ENCODE measurements at regions not wholly inside any gene's neighbourhood (a gene's known extent, or its start where the extent isn't known, plus 50 kb on each side); places are given as distances from the start of the nearest gene placed in this dataset.

DNA sequence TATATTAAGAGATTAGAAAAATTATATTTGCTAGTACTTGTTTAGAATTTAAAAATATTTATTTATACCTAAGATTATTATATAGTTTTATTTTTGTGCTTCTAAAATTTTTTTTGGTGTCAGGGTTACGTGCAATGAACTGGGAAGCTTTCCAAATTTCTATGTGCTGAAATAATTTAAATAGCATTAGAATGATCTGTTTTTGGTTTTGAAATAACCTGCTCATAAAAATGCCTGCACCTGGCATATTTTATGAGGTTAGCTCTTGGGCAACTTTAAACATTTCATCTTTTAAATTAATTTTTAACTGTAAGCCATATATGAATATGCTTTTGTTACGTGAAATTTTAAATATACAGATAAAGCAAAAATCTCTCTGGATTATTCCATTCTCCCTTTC lies 482.5 kb downstream of the GLRX3 start:
- no peak for DNase-seq (ENCODE audit: low read depth)

DNA sequence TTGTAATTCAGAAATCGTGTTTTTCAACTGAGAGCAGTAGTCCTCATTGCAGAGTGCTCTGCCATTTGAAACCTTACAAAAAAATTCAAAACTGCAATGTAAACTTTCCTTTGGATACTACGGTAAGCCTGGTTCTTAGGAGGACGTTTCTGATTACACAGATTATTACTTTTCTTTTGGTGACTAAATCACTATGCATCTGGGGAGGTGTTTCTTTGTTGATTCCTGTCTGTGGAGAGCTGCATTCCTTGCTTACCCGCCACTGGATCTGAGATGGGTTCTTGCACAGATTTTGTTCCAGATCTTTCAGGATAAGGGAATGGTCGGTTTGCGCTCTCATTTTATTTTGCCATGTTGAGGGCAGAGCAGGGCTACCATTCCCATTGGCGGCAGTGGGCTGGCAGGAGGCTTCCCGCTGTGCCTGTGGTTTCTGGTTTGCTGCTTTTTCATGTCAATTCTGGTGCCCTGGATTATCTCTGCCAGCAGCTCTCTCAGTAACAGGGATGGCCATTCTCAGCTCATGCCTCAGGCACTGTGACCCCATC lies 485.1 kb downstream of the GLRX3 start:
- no peak for DNase-seq (ENCODE audit: low read depth)

DNA sequence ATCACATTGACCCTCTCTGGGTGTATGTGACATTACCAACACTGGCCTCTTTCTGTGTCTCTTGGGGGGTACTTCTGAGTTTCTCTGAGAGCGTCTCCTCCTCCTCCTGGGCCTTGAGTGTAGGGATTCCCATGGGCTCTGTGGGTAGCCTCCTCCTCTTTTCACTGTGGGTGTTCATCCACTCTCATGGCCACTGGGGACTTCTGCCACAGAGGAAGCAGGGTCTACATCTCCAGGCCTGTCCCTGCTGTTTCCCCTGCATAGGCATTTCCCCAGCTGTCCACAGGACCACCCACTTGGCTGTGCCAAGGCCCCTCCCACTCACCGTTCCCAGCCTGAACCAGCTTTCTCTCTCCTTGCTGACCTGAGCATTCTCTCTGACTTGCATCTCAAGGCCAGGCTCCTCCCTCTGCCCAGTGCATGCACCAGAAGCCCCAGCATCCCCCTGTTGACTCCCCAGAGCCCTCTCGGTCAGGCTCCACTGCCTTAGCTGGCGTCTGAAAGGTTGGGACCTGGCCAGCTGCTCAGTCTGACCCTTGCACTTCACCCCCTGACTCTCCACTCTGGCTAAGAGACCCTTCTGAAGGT lies 487.6 kb downstream of the GLRX3 start:
- DNase-seq (ENCODE audit: low read depth), result no peak

DNA sequence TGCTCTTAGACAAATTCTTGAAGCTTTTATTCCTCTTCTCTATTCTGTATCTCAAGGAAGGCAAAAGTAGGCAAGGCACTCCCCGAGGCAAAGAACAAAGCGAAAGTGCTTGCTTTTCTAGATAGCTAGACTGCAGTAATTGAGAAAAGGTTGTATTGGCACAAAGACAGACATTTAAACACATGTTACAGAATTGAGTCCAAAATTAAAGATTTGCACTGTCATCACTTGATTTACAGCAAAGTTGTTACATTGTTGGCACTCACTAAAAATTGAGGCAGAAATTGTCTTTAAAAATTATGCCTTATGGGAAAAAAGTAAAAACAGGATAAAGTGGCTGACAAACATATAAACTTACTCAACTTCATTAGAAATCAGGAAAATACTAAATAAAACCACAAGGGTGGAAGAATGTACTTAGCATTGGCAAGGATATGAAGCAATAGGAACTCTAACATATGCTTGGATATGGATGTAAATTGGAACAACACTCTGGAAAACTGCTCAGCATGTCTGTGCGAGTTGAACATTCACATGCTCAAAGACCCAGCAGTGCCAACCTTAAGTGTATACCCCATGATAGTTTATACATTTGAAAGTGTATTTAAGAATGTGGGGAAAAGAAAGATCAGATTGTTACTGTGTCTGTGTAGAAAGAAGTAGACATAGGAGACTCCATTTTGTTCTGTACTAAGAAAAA lies 491.3 kb downstream of the GLRX3 start:
- DNase-seq (ENCODE audit: low read depth), result no peak

DNA sequence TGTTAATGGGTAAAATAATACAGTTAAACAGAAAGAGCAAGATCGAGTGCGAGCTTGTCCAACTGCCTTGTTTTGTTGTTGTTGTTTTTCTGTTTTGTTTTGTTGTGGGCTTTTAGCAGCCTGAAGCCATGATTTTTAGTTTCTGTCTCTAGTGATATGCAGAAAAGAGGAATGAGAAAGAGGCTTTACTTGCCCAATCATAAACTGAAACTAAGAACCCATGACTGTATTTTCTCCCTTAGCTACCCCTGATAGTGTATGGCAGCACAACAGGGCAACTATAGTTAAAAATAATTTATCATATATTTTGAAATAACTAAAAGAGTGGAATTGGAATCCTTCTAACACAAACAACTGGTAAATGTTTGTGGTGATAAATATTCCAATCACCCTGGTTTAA lies 493.9 kb downstream of the GLRX3 start:
- no peak for DNase-seq (ENCODE audit: low read depth)

DNA sequence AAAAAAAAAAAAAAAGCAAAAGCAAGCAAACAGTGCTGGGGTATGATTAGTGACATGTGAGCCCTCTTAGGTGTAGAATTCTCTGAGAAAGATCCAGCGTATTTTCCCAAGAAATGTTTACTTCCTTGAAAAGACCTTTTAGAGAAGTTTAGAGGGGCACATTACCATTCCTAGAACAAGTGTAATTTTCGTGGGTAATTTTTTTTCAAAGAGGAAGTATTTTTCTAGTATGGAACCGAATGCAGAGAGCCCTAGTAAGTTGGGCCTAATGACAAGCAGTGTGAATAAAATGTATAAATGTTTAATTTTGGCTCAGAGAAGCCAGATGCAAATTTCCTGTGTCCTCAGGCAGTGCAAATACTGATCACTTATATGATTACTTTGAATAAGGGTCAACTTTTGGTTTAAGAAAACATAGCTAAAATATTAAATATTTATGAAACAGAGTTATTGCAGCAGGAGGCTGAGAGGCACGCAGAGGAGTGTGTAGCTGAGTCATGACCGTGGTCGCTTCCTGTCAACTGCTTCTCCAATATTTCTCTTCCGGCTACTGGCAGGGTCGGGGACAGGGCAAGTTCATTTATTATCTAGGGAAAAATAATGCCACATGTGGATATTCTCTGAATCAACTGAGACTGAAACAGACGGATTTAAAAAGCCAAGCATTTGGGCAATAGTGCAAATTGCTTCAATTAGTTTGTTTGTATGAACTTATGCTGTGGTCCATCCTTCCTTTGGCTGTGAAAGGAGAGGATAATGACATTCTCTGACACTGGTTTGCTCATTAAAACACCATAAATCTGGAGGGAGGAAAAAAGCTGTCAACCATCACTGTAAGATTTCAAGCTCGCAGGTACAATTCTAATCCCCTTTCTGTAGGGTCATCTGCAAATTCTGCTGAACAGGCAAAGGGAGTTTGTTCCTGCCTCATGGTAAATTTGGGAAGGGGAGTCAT lies 495.2 kb downstream of the GLRX3 start:
- DNase-seq (ENCODE audit: low read depth), result no peak

DNA sequence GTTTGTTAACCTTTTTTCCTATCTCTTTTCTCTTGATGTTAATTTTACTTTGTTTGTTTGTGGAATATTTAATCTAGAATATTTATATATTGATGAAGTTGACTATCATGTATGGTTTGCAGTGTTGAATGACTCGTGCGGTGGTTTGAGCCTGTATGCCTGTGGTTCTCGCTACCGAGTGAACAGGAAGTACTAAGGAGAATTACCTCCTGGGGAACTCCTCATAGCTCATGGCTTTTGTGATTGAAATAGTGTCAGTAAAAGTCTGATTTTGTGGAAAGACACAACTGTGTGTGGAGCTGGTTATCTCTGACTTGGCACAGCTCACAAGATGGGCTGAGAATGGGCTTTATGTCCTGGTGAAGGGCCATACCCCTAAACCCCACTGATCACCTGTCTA lies 498.6 kb downstream of the GLRX3 start:
- DNase-seq (ENCODE audit: low read depth), result no peak

DNA sequence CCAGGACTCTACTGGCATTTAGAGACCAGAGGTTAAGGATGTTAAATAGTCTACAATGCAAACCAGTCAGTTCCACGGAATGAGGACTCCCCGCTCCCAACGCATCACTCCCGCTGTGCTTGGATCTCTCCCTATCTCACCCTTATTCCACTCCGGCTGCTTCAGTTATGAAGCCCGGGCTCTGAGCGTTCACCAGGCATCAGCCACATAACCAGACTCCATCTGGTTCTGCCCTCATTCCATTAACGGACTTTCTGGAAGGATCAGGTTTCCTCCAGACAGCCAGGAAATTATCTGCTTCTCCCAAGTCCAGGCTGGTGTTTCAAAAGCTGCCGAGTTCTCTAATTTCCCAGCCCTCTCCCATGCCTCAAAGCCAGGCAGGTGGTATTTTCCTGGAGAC lies 499.3 kb downstream of the GLRX3 start:
- DNase-seq (ENCODE audit: low read depth), result no peak

DNA sequence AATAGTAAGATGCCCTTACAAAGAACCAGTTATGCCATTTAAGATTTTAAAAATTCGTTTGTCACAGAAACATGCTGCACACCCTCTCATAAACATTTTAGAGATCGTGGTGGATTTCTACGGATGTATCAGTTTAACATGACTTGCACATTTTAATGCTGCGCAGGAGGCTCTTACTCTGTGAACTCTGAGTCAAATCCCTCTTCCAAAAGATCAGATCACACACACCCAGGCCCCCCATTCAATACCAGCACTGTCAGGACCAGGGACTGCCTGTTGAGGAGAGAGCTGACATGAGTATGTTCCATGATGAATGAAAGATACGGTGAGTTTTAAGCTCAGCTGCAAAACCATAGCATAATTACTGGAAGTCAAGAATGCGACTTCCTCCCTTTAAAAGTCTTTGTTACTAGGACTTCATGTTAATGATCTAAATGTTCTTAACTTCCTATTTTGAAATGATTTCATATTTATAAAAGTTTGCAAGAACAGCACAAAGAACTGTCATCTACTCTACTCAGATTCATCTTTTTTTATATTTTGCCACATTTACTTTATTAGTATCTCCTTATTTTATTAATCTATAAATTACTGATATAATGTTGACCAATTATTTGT lies 500.2 kb downstream of the GLRX3 start:
- DNase-seq (ENCODE audit: low read depth), result no peak

DNA sequence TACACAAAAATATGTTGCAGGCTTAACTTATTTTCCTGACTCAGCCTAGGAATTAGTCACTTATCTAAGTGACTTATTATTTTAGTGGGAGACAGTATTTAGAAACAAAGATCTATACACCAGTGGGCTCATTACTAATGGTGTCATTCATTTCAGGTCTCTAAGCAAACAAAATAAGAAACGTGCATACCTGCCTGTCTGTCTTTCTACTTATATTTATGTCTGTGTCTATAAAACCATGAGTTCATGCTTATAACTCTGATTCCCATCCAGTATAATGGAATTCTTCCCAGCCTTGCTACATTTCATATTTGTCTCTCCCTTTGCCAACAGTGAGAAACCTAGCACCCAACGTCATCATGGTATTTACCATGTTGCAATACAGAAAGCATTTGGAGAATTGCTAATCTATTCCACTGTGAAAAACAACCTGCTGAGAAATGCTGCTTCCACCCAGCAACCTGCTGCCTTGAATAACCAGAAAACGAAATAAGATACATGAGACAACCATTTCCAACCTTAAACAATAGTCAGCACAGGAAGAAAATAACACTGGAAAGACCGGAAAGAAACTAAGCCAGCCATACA lies 501.0 kb downstream of the GLRX3 start:
- no peak for DNase-seq (ENCODE audit: low read depth)

DNA sequence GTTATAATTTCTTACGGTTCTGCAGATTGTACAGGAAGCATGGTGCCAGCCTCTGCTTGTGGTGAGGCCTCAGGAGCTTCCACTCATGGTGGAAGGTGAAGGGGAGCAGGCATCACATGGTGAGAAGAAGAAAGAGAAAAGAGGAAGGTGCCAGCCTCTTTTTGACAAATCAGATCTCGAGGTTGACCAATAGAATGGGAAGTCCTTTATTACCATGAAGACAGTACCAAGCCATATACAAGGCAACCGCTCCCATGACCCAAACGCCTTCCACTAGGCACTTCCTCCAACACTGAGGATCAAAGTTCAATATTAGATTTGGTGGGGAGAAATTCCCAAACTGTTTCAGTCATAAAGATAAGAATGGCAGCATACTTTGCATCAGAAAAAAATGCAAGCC lies 502.8 kb downstream of the GLRX3 start:
- DNase-seq (ENCODE audit: low read depth), result no peak

DNA sequence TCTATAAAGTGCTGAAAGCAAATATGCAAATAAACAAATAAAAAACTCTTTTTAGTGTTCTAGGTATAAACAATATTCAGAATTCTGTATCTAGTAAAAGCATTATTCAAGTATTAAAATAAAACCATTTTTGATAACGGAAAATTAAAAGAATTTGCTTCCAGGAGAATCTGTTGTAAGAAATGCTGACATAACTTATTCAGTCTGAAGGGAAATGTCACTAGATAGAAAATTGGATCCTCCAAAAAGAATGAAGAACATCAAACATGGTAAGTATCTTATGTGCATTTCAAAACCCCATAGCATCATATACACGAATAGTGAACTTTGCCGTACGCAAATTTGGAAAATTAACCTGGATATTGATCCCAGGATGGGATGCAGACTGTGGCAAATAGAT lies 506.7 kb downstream of the GLRX3 start:
- DNase-seq (ENCODE audit: low read depth), result no peak

DNA sequence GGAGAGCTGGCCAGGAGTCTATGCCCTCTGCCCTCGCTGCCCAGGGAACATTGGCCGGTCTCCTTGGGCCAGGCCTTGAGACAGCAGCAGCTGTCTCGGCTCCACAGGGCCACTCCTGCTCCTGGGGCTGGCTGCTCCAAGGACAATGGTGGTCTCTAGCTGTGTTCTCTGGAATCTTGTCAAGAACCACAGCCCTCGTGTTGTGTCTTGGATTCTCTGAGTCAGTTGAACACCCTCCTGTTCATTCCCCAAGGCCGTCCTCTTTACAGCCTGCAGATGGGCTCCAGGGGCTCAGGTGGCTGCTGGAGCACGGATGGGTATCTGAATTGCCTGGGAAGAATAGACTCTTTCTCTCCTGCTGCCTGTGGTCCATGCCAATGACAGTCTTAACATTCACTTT lies 511.1 kb downstream of the GLRX3 start:
- DNase-seq (ENCODE audit: low read depth), result no peak

DNA sequence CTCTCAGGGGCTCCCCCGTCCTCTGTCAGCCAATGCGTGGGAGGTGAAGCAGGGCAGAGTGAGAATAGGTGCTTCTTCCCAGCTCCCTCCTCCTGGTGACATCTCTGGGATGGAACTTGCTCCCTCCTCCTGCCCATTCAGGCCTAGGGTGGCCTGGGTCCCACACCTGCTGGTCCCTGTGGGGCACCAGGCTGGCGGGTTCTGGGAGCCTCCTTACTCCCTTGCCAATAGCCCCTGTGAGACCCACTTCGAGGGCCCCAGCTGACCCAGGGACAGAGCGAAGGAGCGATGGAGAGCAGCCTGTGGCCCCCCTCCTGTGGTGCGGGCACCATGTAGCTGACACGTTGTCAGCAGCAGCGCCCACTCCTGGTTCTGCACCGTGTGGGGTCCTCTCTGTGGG lies 512.6 kb downstream of the GLRX3 start:
- DNase-seq (ENCODE audit: low read depth), result no peak

DNA sequence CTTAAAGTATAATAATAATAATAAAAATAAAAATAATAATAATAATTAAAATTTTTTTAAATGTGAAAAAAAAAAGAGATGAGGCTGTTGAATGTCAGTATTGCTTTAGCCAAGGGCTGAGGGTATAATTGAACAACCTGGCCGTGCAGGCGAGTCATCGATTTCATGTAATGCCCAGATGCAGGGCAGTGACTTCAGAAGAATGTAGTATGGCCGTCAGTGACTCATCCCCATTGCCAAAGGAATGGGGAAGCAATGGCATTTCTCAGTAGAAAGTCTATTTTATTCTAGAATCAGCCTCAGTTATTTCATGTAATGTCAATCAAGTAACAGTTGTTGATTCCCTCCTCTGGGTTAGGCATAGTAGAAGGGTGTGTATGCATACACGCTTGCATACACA lies 516.4 kb downstream of the GLRX3 start:
- DNase-seq (ENCODE audit: low read depth), result no peak

DNA sequence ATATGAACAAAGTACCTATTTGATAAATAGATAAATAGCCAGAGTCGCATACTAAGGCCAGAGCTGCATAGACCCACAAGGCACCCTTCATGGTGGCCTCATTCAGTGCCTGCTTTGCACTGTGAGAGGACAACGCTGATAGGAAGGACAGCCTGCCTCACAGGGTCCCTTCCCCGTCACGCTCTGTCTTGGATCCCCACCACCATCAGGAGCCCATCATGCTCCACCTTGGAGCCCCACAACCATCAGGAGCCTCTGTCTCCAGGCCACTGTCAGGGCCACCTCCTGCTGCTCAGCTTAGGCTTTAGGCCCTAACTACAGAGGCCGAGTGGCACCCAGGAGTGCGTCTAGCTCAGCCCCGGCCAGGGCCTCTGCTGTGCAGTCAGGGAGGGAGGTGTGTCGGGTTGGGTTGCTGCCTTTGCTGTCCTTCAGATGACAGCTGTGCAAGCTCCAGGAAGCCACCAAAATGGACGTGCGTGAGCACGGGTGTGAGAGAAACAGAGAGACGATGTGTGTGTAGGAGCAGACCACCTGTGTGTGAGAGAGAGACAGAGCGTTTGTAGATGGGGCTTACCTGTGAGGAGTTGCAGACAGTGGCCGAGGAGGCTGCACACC lies 516.9 kb downstream of the GLRX3 start:
- DNase-seq (ENCODE audit: low read depth), result no peak

DNA sequence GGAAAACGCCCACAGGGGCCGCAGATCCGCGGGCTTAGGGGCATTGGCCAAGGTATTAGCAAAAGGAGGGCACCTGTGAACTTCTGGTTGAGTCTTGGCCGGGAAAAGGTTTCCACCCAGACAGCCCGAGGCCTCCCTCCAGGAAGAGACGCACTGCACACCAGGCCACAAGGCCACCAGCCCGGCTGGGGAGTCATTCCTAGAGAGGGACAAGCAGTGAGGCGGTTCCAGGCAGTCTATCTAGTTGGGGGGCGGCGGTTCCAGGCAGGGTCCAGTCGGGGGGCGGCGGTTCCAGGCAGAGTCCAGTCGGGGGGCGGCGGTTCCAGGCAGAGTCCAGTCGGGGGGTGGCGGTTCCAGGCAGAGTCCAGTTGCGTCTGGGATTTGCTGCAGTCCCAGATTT lies 518.5 kb downstream of the GLRX3 start:
- DNase-seq (ENCODE audit: low read depth), result no peak

DNA sequence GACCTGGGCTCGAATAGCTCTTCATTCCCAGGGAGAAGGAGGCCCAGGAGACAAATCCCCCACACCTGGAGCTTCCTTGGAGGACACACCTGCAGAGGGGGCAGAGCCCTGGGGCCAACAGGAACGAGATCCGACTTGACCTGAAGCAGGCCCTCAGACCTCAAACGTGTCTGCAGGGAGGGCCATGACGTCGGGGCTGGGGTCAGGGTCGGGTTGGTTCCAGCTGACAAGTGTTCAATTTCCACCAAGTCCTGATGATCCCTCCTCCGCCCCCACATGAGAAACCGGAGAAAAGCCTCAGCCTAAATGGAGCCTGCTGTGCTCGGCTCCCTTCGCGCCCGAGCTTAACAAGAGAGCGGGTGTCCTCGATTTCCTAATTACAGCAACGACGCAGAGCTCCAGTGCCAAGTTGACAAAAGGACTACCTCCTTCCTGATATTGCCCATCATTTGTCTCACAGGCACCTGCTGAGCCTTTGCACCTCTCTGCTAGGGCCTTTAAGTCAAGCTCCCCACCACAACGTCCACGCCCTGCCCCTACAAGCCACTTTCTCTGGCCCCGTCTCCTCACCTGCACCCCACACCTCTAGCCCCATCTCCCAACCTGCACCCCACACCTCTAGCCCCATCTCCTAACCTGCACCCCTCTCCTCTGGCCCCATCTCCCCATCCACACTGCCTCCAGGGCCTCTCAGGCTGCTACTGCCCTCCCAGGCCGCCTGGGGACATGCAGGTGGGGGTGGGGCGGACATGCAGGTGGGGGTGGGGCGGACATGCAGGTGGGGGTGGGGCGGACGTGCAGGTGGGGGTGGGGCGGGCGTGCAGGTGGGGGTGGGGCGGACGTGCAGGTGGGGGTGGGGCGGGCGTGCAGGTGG lies 519.4 kb downstream of the GLRX3 start:
- no peak for DNase-seq (ENCODE audit: low read depth)

DNA sequence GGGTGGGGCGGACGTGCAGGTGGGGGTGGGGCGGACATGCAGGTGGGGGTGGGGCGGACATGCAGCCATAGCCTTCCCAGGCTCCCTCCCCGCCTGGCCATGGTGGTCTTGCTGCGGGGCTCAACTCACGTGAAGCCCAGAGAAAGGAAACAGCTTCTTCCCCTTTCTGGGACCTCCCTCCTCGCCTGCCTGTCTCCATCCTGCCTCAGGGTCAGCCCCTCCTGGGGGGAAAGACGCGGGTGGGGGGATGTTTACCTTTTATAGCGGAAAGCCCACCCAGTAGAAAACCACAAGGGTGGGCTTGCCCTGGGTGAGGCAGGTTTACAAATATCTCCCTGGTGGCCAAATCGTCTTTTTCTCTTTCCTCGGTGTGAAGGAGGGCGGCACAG lies 520.0 kb downstream of the GLRX3 start:
- no peak for DNase-seq (ENCODE audit: low read depth)

DNA sequence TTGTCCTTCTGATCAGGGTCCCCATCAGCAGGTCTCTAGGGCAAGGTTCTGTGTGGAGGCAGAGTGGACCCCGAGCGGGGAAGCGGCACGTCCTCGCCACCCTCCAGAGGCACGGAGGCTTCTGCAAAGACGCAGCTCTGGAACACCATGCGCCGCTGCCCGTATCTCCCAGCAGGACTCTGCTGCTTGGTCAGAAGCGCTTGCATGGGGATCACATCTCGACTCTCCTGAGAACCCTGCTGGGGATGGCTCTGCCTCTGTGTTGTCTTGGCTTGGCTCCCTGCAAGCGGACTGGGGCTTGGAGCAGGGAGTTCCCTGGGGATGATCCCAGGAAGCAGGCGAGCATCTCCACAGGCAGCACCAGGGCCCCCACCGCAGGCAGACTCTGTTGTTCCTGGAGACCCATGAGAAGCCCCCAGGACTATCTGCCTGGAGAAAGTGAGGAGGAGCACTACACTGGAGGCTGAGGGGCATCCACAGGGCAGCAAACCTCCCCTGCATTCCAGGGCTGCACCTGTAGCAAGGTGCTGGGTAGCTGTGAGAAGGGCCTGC lies 520.5 kb downstream of the GLRX3 start:
- no peak for DNase-seq (ENCODE audit: low read depth)
